Neural crest cell (in vitro differentiated cells): ENCODE measurements at regions not wholly inside any gene's neighbourhood (a gene's known extent, or its start where the extent isn't known, plus 50 kb on each side); places are given as distances from the start of the nearest gene placed in this dataset.
A peak's percentile ranks its signal among the peaks of the same experiment; 100 is the strongest.
"Not testable (repeated sequence)": the region's sequence is repeated elsewhere in the genome, so short reads cannot be mapped to it uniquely, and the experiment has no call there.

Source experiments
- DNase-seq: peaks from one replicate; pipeline ENCODE4 v3.0.0; 2021; ENCODE audit warnings: low read depth, mixed read lengths, low spot score
- H3K27ac Mint-ChIP-seq: one replicate; pipeline ENCODE4 v1.8.0; 2021; ENCODE audit warnings: mild to moderate bottlenecking, mixed read lengths; ENCODE audit not compliant: unreplicated experiment
- H3K27me3 Mint-ChIP-seq: 2 replicates; pipeline ENCODE4 v1.8.0; 2021; ENCODE audit warnings: low read depth, mild to moderate bottlenecking, mixed read lengths
- H3K36me3 Mint-ChIP-seq: 2 replicates; pipeline ENCODE4 v1.8.0; 2021; ENCODE audit warnings: low read depth, mild to moderate bottlenecking, mixed read lengths
- H3K4me1 Mint-ChIP-seq: 2 replicates; pipeline ENCODE4 v1.8.0; 2021; ENCODE audit warnings: mixed read lengths
- H3K4me3 Mint-ChIP-seq: one replicate; pipeline ENCODE4 v1.8.0; 2021; ENCODE audit warnings: mild to moderate bottlenecking, mixed read lengths
- H3K9me3 Mint-ChIP-seq: 2 replicates; pipeline ENCODE4 v1.8.0; 2021; ENCODE audit warnings: mixed read lengths
- TF ChIP-seq, protein P1 (sequence below): fragments of 200-600 bp; sonication (generic); conservative IDR thresholded peaks from 2 replicates; pipeline ENCODE4 v1.5.0; 2021; ENCODE audit warnings: antibody characterized with exemption, mild to moderate bottlenecking

- Mint-ChIP-seq H3K27me3 (no peaks in the 10 kb centered on the region), H3K27ac (no peak overlapping the region), H3K36me3 (peaks cover 3% of the 10 kb centered on the region), H3K4me1 (no peaks in the 10 kb centered on the region), H3K9me3 (no peaks in the 10 kb centered on the region), H3K4me3 (no peak overlapping the region)
- DNase-seq, result no peak
- TF ChIP-seq, protein P1, sequence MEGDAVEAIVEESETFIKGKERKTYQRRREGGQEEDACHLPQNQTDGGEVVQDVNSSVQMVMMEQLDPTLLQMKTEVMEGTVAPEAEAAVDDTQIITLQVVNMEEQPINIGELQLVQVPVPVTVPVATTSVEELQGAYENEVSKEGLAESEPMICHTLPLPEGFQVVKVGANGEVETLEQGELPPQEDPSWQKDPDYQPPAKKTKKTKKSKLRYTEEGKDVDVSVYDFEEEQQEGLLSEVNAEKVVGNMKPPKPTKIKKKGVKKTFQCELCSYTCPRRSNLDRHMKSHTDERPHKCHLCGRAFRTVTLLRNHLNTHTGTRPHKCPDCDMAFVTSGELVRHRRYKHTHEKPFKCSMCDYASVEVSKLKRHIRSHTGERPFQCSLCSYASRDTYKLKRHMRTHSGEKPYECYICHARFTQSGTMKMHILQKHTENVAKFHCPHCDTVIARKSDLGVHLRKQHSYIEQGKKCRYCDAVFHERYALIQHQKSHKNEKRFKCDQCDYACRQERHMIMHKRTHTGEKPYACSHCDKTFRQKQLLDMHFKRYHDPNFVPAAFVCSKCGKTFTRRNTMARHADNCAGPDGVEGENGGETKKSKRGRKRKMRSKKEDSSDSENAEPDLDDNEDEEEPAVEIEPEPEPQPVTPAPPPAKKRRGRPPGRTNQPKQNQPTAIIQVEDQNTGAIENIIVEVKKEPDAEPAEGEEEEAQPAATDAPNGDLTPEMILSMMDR, result no peak
Measured at GRCh38 chr3:75395580-75396315, 268.4 kb upstream of the FRG2C start.

DNA sequence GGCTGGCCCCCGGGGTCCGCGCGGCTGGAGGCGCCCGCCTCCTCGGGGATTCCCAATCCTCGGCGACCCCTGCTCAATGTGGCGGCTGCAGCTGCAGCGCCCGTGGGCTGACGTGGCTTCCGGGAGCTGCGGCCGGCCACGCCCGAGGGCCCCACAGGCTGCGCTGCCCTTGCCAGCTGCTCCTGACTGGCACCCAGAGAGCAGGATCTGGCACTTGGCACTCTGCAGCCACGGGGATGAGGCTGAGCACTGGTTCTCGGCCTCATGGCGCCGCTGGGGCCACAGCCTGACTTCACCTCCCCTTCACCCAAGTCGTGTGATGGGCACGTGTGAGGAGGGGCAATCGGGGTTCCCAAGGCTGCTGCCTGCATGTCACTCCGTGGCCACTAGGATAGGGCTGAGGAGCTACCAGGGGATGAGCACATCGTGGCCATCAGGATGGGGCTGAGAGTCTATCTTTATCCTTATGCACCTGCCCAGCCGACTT, 267.8 kb upstream of the FRG2C start:
- no peak overlapping the region for H3K4me3 Mint-ChIP-seq
- no peaks in the 10 kb centered on the region for H3K4me1 Mint-ChIP-seq
- no peaks in the 10 kb centered on the region for H3K27me3 Mint-ChIP-seq
- no peaks in the 10 kb centered on the region for H3K9me3 Mint-ChIP-seq
- H3K36me3 Mint-ChIP-seq, result peaks cover 3% of the 10 kb centered on the region
- no peak for DNase-seq
- H3K27ac Mint-ChIP-seq, result no peak overlapping the region
- TF ChIP-seq, protein P1, result no peak

- H3K4me3 Mint-ChIP-seq, DNase-seq, H3K27me3 Mint-ChIP-seq, H3K4me1 Mint-ChIP-seq, H3K27ac Mint-ChIP-seq, H3K9me3 Mint-ChIP-seq, H3K36me3 Mint-ChIP-seq: not testable (repeated sequence)
Measured at GRCh38 chr3:75397486-75397885, 266.6 kb upstream of the FRG2C start.

GRCh38 chr3:75422101-75422945, 241.8 kb upstream of the FRG2C start:
- DNase-seq, result peak; percentile 67

GRCh38 chr3:75425379-75425778, 238.7 kb upstream of the FRG2C start:
- not testable (repeated sequence) for H3K27me3 Mint-ChIP-seq, DNase-seq, H3K27ac Mint-ChIP-seq, H3K9me3 Mint-ChIP-seq, H3K36me3 Mint-ChIP-seq, H3K4me3 Mint-ChIP-seq
- H3K4me1 Mint-ChIP-seq, result peaks cover 13% of the 10 kb centered on the region

More at GRCh38 chr3:75422101-75422945, 241.8 kb upstream of the FRG2C start:
- H3K27ac Mint-ChIP-seq, result peak overlapping the region; percentile 13
- not testable (repeated sequence) for H3K9me3 Mint-ChIP-seq, H3K4me1 Mint-ChIP-seq, H3K36me3 Mint-ChIP-seq, H3K27me3 Mint-ChIP-seq
- H3K4me3 Mint-ChIP-seq, result peak overlapping the region; percentile 27
- TF ChIP-seq, protein P1, result peak; percentile 70

- H3K4me3 Mint-ChIP-seq, H3K27me3 Mint-ChIP-seq, H3K4me1 Mint-ChIP-seq, DNase-seq, H3K27ac Mint-ChIP-seq, H3K36me3 Mint-ChIP-seq, H3K9me3 Mint-ChIP-seq: not testable (repeated sequence)
Measured at GRCh38 chr3:75427486-75427885, 236.6 kb upstream of the FRG2C start.

GRCh38 chr3:75427906-75428305, 236.2 kb upstream of the FRG2C start:
- peaks cover 12% of the 10 kb centered on the region for H3K4me1 Mint-ChIP-seq
- not testable (repeated sequence) for H3K27me3 Mint-ChIP-seq, H3K9me3 Mint-ChIP-seq, H3K4me3 Mint-ChIP-seq, DNase-seq, H3K27ac Mint-ChIP-seq, H3K36me3 Mint-ChIP-seq
